ENCODE measurements at regions not wholly inside any gene's neighbourhood (a gene's known extent, or its start where the extent isn't known, plus 50 kb on each side); places are given as distances from the start of the nearest gene placed in this dataset.

GRCh38 chr6:27782748-27783147 lies 129.4 kb downstream of the OR2B2 start:
- ChIA-PET POLR2A (ENCODE audit: unreplicated experiment) (no interaction called here), CTCF (no interaction called here)
- no TSS peak for BruUV-seq (replicated peaks)
- dilution Hi-C loops (cut with HindIII; ENCODE audit: low sequenced_read_pairs, unreplicated experiment) (no loop called here), intact Hi-C loops (cut with micrococcal nuclease) (no loop called here), in situ Hi-C loops (cut with MboI; ENCODE audit: low sequenced_read_pairs) (no loop called here)
- Histone ChIP-seq H3K27ac (ENCODE audit: insufficient read depth, low read length) (no peak overlapping the region), H3K9me3 (ENCODE audit: control insufficient read depth, insufficient read depth, low read length) (no peaks in the 10 kb centered on the region), H4K8ac (ENCODE audit: low read depth in 2 of 2, low read length in 2 of 2) (no peak overlapping the region), H4K5ac (ENCODE audit: low read depth, low read length) (no peak overlapping the region), H2BK120ac (ENCODE audit: low read depth, low read length) (no peak overlapping the region), H3K18ac (ENCODE audit: low read depth, low read length) (no peak overlapping the region), H3K23ac (ENCODE audit: low read depth, low read length) (no peak overlapping the region), H3K4me2 (ENCODE audit: low read depth, low read length) (no peak overlapping the region), H2AK5ac (ENCODE audit: low read depth, low read length) (no peak overlapping the region), H2BK15ac (ENCODE audit: low read depth, low read length) (no peak overlapping the region), H3K4me1 (ENCODE audit: control insufficient read depth, insufficient read depth, low read length) (no peaks in the 10 kb centered on the region), H3K14ac (replicated peaks; ENCODE audit: low read depth, low read length) (no peak overlapping the region), H3K56ac (ENCODE audit: extremely low read depth, insufficient read depth, low read length) (no peak overlapping the region), H3K79me1 (ENCODE audit: low read depth in 1 of 2, low read length in 2 of 2) (no peaks in the 10 kb centered on the region), H2BK5ac (ENCODE audit: low read depth, low read length, poor library complexity, severe bottlenecking) (no peak overlapping the region), H3K4me3 (ENCODE audit: insufficient read depth, low read depth, low read length) (no peak overlapping the region), H3K9me1 (ENCODE audit: insufficient read depth, low read length) (no peaks in the 10 kb centered on the region), H4K20me1 (ENCODE audit: insufficient read depth, low read length) (no peaks in the 10 kb centered on the region), H3K36me3 (ENCODE audit: control insufficient read depth, insufficient read depth, low read length) (no peaks in the 10 kb centered on the region), H3K9ac (ENCODE audit: low read depth, low read length) (no peak overlapping the region), H4K91ac (ENCODE audit: insufficient read depth, low read depth, low read length) (no peak overlapping the region), H2AFZ (replicated peaks; ENCODE audit: low read length, poor library complexity) (no peak overlapping the region), H2BK20ac (ENCODE audit: low read depth, low read length) (no peak overlapping the region), H3K27me3 (ENCODE audit: control insufficient read depth, insufficient read depth, low read length) (peaks cover 5% of the 10 kb centered on the region), H2AK9ac (replicated peaks; ENCODE audit: low read depth, low read length, poor library complexity) (no peak overlapping the region), H3K4ac (ENCODE audit: low read depth, low read length) (no peak overlapping the region)
- no CpG with 5 or more reads among the region's 2 CpGs for WGBS, 2 experiments (ENCODE audit: extremely low coverage in 2 of 2, insufficient read length in 1 of 2)
- ATAC-seq (ENCODE audit: low read depth) (no peak), DNase-seq (no peak)
- TF ChIP-seq CHD1 (IDR thresholded peaks at IDR 0.05; ENCODE audit: low read depth, low read length): no peak
- TF ChIP-seq RAD21 (IDR thresholded peaks at IDR 0.05; ENCODE audit: low read length): no peak
- no peak for TF ChIP-seq RFX5 (IDR thresholded peaks at IDR 0.05; ENCODE audit: low read depth, low read length)
- no peak for TF ChIP-seq POLR2A (IDR thresholded peaks at IDR 0.05; ENCODE audit: low read depth, low read length)
- TF ChIP-seq FOS (IDR thresholded peaks at IDR 0.05; ENCODE audit: low read depth, low read length): no peak
- no peak for TF ChIP-seq CEBPB (IDR thresholded peaks at IDR 0.05; ENCODE audit: low read depth, low read length)
- no peak for TF ChIP-seq SMC3 (IDR thresholded peaks at IDR 0.05; ENCODE audit: low read depth, low read length)
- no peak for TF ChIP-seq RCOR1 (IDR thresholded peaks at IDR 0.05; ENCODE audit: insufficient replicate concordance, low read length)
- no peak for TF ChIP-seq NFE2L2 (IDR thresholded peaks at IDR 0.05; ENCODE audit: low read depth, low read length)
- TF ChIP-seq MAFK (IDR thresholded peaks at IDR 0.05; ENCODE audit: low read depth, low read length): no peak
- TF ChIP-seq CTCF (conservative IDR thresholded peaks at IDR 0.05; ENCODE audit: low read depth, low read length): no peak

All from IMR-90 (cell line).